Activated CD4-positive, alpha-beta T cell treated with anti-CD3 and anti-CD28 coated beads, Interleukin-2, amount 10 ng/mL, durations not matched to agents 24 days and 14 days (primary cell): ENCODE measurements at regions not wholly inside any gene's neighbourhood (a gene's known extent, or its start where the extent isn't known, plus 50 kb on each side); places are given as distances from the start of the nearest gene placed in this dataset.
A peak's percentile ranks its signal among the peaks of the same experiment; 100 is the strongest.

Experiments
- DNase-seq: peaks from one replicate; pipeline ENCODE4 v3.0.0; 2022
- H3K27ac Mint-ChIP-seq: one replicate; pipeline ENCODE4 v1.8.0; 2022; ENCODE audit warnings: mild to moderate bottlenecking, mixed read lengths
- H3K27me3 Mint-ChIP-seq: one replicate; pipeline ENCODE4 v1.8.0; 2022; ENCODE audit warnings: mixed read lengths
- H3K36me3 Mint-ChIP-seq: one replicate; pipeline ENCODE4 v1.8.0; 2022; ENCODE audit warnings: low read depth, mild to moderate bottlenecking, mixed read lengths
- H3K4me1 Mint-ChIP-seq: one replicate; pipeline ENCODE4 v1.8.0; 2021; ENCODE audit warnings: mixed read lengths
- H3K4me3 Mint-ChIP-seq: one replicate; pipeline ENCODE4 v1.8.0; 2022; ENCODE audit warnings: mild to moderate bottlenecking, moderate library complexity, mixed read lengths
- H3K9me3 Mint-ChIP-seq: one replicate; pipeline ENCODE4 v1.8.0; 2021; ENCODE audit warnings: mixed read lengths
- intact Hi-C: fragments of 100-400 bp; cut with micrococcal nuclease; formaldehyde crosslinking; loops from one replicate; pipeline ENCODE4 v1.15.1; 2023

DNA sequence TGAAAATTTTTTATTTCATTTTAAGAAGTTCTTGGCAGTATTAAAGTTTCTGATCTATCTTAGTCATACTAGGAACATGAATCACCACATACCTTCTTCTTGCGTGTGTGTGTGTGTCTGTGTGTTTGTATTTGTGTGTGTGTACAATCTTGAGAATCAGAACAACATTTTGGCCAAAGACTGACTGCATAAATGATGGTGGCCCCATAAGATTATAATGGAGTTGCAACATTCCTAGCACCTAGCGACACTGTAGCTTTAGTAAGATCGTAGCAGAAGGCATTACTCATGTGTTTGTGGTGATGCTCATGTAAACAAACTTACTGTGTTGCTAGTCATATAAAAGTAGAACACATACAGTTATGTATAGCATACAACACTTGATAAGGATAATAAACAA lies 205.4 kb downstream of the FAM76B start:
- peak; percentile 39 for DNase-seq
- H3K4me3 Mint-ChIP-seq = no peak overlapping the region
- intact Hi-C loops = loop anchor here (1.0 to 5.0 kb wide), 4 partner anchors 17 to 98 kb away; no protein-coding TSS in a partner anchor
- H3K4me1 Mint-ChIP-seq = peaks cover 23% of the 10 kb centered on the region
- peaks cover 10% of the 10 kb centered on the region for H3K36me3 Mint-ChIP-seq
- H3K27me3 Mint-ChIP-seq = no peaks in the 10 kb centered on the region
- H3K9me3 Mint-ChIP-seq = peaks cover 31% of the 10 kb centered on the region
- peak overlapping the region; percentile 85 for H3K27ac Mint-ChIP-seq

DNA sequence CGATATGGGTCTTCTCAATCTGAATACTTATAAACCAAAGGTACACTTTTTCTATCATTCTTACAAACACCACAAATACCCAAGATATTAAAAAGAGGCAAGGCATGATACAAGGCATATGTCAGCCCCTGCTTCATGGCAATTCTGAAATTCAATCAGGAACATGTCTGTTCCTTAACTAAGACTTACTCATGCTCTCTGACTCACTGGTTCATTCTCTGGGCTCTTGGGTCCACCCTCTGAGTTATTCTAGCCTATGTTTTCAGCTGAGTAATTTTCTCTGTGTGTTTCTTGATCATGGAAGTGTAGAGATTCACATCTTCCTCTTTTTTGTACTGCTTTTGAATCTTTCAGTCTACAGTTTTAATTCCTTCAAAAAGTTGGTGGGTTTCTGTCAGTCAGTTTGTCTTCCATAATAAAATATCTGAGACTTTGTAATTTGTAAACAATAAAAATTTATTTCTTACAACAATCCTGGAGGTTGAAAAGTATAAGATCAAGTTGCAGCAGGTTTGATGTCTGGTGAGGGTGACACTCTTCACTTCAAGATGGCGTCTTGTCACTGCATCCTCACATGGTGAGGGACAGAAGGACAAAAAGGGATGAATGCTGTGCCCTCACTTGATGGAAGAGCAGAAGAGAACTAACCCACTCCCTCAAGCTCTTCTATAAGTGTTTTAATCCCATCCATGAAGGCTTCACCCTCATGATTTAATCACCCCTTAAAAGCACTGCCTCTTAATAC lies 211.7 kb downstream of the FAM76B start:
- DNase-seq = no peak
- Mint-ChIP-seq H3K27me3 (no peaks in the 10 kb centered on the region), H3K9me3 (peaks cover 21% of the 10 kb centered on the region), H3K36me3 (peaks cover 4% of the 10 kb centered on the region), H3K27ac (no peak overlapping the region), H3K4me3 (no peak overlapping the region), H3K4me1 (peaks cover 13% of the 10 kb centered on the region)
- intact Hi-C loops = no loop called here

DNA sequence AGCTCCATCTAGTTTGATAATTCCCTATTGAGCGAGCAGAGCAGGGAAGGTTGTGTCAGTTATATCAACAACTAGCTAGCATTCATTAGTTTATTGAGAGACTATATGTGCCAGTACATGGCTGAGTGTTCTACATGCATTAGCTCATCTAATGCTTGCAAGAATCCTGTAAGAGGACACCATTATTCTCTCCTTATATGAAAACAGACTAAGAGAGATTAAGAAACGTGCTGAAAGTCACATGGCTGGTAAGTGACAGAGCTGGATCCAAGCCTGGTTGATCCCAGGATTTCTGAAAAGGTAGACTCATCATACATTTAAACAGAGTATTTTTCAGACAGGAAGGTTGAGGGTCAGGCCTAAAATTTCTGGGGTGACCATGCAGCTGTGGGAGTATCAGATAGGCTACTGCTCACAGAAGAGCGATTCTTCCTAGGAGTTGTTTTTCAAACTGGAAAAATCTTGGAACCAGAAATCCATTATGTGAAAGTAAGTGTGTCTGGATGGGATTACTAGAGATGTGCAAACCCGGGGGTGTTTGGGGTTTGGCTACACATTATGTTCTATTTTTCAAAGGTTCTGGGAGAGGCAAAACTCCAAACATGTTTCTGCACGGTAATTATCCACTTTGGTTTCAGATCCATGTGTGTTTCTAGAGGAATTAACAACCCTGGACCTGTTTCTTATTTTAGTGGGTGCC lies 213.3 kb downstream of the FAM76B start:
- no peak overlapping the region for H3K27ac Mint-ChIP-seq
- no peak for DNase-seq
- H3K9me3 Mint-ChIP-seq = peaks cover 19% of the 10 kb centered on the region
- no peaks in the 10 kb centered on the region for H3K27me3 Mint-ChIP-seq
- peaks cover 13% of the 10 kb centered on the region for H3K4me1 Mint-ChIP-seq
- intact Hi-C loops = no loop called here
- no peak overlapping the region for H3K4me3 Mint-ChIP-seq
- H3K36me3 Mint-ChIP-seq = peaks cover 7% of the 10 kb centered on the region

DNA sequence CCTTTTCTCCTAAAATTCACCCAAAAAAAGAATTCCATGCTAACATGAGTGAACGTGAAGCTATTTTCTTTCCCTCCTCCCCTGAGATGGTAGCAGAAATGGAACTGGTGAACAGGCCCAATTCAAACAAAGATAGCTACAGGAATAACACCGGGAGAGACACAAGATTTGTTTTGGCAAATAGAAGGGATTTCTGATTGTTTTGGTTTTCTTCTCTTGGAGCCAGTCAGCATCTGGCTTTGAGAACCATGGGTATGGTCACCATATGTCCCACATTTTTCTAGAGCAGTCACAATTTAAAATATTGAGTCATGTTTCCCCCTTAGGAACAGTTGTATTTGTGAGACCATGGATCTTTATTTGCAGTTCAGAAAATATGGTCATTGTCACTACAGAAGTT lies 214.1 kb downstream of the FAM76B start:
- Mint-ChIP-seq H3K4me3 (no peak overlapping the region), H3K4me1 (peaks cover 13% of the 10 kb centered on the region), H3K27ac (no peak overlapping the region), H3K36me3 (peaks cover 7% of the 10 kb centered on the region), H3K9me3 (peaks cover 12% of the 10 kb centered on the region), H3K27me3 (no peaks in the 10 kb centered on the region)
- DNase-seq = no peak
- intact Hi-C loops = no loop called here

DNA sequence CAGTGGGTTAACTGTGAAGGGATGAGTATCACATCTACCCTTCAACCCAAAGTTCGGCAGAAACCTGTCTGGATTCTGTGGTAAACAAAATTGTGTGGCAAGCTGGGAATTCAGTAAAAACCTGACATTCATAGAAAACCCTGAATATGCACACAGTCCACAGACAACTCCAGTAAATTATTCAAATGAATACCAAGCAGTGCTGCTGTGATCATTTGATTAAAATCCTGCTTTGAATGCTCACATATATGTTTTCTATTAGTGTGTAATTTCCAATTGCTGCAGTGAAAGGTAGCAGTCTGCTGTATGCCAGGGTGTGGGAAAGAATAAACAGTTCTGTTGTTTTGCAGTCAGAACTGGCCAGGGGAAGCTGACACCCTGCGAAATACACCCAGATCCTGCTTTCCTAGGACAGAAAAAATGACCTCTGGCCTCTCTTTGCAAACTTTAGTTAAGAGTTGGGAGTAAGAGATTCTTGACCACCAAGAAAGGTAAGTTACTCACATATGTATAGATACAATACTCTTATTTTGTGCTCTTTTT lies 217.8 kb downstream of the FAM76B start:
- H3K4me1 Mint-ChIP-seq = peaks cover 11% of the 10 kb centered on the region
- intact Hi-C loops = no loop called here
- DNase-seq = peak; percentile 36
- peaks cover 10% of the 10 kb centered on the region for H3K36me3 Mint-ChIP-seq
- H3K27ac Mint-ChIP-seq = no peak overlapping the region
- peaks cover 23% of the 10 kb centered on the region for H3K9me3 Mint-ChIP-seq
- no peak overlapping the region for H3K4me3 Mint-ChIP-seq
- H3K27me3 Mint-ChIP-seq = no peaks in the 10 kb centered on the region

GRCh38 chr11:95570845-95571244 lies 218.7 kb downstream of the FAM76B start:
- peaks cover 10% of the 10 kb centered on the region for H3K36me3 Mint-ChIP-seq
- no peak overlapping the region for H3K27ac Mint-ChIP-seq
- no peak for DNase-seq
- no peaks in the 10 kb centered on the region for H3K27me3 Mint-ChIP-seq
- peaks cover 15% of the 10 kb centered on the region for H3K4me1 Mint-ChIP-seq
- intact Hi-C loops = no loop called here
- H3K9me3 Mint-ChIP-seq = peaks cover 23% of the 10 kb centered on the region
- H3K4me3 Mint-ChIP-seq = no peak overlapping the region

- Mint-ChIP-seq H3K9me3 (peaks cover 20% of the 10 kb centered on the region), H3K27ac (no peak overlapping the region), H3K4me3 (no peak overlapping the region), H3K27me3 (no peaks in the 10 kb centered on the region), H3K36me3 (peaks cover 10% of the 10 kb centered on the region), H3K4me1 (peaks cover 23% of the 10 kb centered on the region)
- intact Hi-C loops = no loop called here
- no peak for DNase-seq
Observed at GRCh38 chr11:95569207-95569606, 220.4 kb downstream of the FAM76B start.

DNA sequence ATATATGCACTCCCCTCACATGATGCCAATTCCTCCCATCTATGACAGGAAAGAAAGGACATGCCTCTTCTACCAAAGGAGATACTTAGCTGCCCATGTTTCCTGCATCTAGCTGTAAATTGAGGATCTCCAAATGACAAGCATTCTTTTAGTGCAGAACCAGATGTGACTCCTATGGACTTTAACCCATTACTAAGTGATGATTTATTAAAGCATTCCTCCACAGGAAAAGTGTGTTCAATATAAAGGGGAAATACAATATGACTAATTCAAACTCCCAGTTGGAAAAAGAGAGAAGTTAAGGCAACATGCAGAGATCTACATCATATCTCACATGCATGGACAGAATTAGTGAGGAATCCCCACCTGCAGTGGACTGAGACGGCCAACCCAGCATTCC lies 221.3 kb downstream of the FAM76B start:
- no peak overlapping the region for H3K27ac Mint-ChIP-seq
- no peaks in the 10 kb centered on the region for H3K27me3 Mint-ChIP-seq
- H3K9me3 Mint-ChIP-seq = peaks cover 22% of the 10 kb centered on the region
- peaks cover 10% of the 10 kb centered on the region for H3K36me3 Mint-ChIP-seq
- DNase-seq = no peak
- peaks cover 29% of the 10 kb centered on the region for H3K4me1 Mint-ChIP-seq
- no peak overlapping the region for H3K4me3 Mint-ChIP-seq
- intact Hi-C loops = no loop called here

GRCh38 chr11:95567685-95568084 lies 221.9 kb downstream of the FAM76B start:
- Mint-ChIP-seq H3K27ac (no peak overlapping the region), H3K4me3 (no peak overlapping the region), H3K27me3 (no peaks in the 10 kb centered on the region), H3K4me1 (peaks cover 34% of the 10 kb centered on the region), H3K9me3 (peaks cover 26% of the 10 kb centered on the region), H3K36me3 (peaks cover 10% of the 10 kb centered on the region)
- intact Hi-C loops = no loop called here
- DNase-seq = no peak

DNA sequence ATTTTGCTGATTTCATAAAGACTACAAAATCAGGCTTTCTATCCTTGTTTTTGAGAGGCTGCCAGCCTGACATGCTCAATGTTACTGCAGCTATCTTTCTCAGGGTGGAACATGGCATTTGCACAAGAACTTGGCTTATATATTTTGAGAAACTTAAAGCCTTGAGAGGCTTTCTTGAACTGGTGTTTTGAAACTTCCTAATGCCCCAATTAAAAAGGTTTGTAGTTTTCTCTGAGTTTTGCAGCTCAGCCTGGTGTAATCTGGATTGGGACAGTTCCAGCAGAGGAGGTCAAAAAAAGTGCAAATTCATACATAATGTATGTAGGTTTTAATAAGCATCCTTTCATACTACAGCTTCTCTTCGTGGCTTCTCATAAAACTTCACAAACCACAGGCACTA lies 223.4 kb downstream of the FAM76B start:
- H3K4me1 Mint-ChIP-seq = peaks cover 42% of the 10 kb centered on the region
- intact Hi-C loops = no loop called here
- H3K36me3 Mint-ChIP-seq = peaks cover 7% of the 10 kb centered on the region
- H3K9me3 Mint-ChIP-seq = peaks cover 31% of the 10 kb centered on the region
- no peak for DNase-seq
- H3K27me3 Mint-ChIP-seq = no peaks in the 10 kb centered on the region
- no peak overlapping the region for H3K4me3 Mint-ChIP-seq
- H3K27ac Mint-ChIP-seq = no peak overlapping the region

DNA sequence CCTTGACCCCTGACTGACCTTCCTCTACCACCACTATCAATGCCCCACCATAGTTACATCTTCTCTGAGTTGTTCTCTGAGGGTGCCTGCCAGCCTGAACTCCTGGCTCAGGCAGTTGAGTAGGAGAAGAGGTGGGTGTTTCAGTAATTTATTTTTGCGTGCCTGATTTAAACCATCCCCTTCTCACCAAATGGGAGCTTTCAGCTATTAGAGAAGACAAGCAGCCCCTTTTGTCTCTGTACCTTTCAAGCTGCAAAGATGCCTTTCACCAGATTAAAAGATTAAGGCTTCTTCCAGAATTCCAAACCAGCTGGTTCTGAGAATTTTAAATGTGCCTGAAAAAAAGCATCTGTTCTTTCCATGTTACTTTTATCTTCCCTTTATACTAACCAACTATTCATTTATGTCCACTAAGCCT lies 223.8 kb downstream of the FAM76B start:
- intact Hi-C loops = no loop called here
- H3K27me3 Mint-ChIP-seq = no peaks in the 10 kb centered on the region
- H3K36me3 Mint-ChIP-seq = peaks cover 7% of the 10 kb centered on the region
- H3K4me1 Mint-ChIP-seq = peaks cover 44% of the 10 kb centered on the region
- H3K9me3 Mint-ChIP-seq = peaks cover 34% of the 10 kb centered on the region
- H3K4me3 Mint-ChIP-seq = no peak overlapping the region
- H3K27ac Mint-ChIP-seq = no peak overlapping the region
- DNase-seq = no peak

DNA sequence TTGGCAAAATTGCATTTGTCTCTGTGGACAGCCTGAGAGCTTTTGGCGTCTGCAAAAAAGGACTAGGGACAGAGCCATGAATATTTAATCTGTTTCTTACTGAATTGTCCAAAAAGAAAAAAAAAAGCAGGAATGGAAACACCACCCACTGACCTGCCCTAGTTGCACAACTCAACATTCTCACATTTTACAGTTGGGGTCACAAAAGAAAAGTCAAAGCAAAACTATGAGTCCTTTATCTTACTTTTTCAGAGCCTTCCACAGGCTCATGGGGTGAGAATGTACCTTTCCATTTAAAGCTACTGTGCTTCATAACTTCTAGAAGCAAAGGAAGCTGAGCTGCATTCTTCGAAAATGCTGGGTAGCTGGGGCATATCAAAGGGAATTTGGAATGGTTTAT lies 225.7 kb downstream of the FAM76B start:
- Mint-ChIP-seq H3K27me3 (no peaks in the 10 kb centered on the region), H3K36me3 (peaks cover 3% of the 10 kb centered on the region), H3K4me1 (peaks cover 45% of the 10 kb centered on the region), H3K9me3 (peaks cover 30% of the 10 kb centered on the region), H3K27ac (peak overlapping the region; percentile 77), H3K4me3 (peak overlapping the region; percentile 15)
- no peak for DNase-seq
- intact Hi-C loops = no loop called here

DNA sequence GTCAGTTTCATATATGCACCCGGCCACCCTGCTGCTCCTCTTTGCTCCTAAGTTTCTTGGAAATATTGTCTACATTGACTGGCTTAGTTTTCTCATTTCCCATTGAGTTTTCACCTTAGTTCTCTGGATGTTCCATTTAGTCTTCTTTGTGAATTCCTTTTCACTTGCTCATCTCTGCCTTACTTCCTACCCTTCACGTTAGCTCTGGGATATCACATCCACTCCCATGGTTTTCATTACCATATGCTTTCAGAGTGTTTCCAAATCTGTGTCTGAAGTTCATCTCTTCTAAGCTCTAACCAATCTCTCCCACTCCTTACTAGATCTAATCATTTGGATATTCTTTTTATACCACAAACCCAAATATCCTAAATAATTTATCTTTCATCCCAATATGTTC lies 226.4 kb downstream of the FAM76B start:
- Mint-ChIP-seq H3K9me3 (peaks cover 27% of the 10 kb centered on the region), H3K36me3 (peaks cover 4% of the 10 kb centered on the region), H3K27ac (peak overlapping the region; percentile 13), H3K4me1 (peaks cover 47% of the 10 kb centered on the region), H3K4me3 (no peak overlapping the region), H3K27me3 (no peaks in the 10 kb centered on the region)
- intact Hi-C loops = no loop called here
- no peak for DNase-seq

DNA sequence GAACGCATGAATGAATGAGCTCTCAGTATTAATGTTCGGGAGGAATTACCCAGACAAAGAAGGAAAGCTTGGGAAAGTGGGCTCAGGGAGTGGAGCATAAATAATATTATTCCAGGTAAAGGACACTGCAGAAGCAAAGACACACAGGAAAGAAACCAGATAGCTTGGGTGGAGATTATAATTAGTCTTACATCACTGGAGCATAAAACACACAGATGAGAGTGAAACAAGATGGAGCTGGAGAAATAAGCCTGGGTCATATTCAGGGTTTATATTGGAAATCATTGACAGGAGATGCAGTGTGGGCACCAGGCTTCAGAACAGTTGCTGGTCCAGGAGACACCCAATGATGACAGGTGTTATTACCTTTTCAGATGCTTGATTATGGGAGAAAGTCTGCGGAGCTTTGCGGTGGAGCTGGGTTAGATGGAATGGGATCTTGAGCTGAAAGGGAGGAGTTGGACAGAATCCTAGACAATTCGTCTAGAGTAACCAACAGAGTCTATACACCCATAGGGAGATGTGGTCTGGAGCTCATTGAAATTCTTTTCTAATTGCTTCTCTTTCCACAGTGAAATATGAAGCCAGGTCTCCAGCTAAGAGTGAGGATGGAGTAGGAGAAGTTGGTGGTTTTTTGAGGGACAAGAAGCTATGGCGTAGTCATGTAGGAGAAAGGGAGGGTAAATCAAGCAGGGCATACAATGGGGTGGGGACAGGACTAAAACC lies 227.2 kb downstream of the FAM76B start:
- Mint-ChIP-seq H3K27ac (peak overlapping the region; percentile 35), H3K27me3 (no peaks in the 10 kb centered on the region), H3K36me3 (peaks cover 6% of the 10 kb centered on the region), H3K4me1 (peaks cover 42% of the 10 kb centered on the region), H3K4me3 (no peak overlapping the region), H3K9me3 (peaks cover 19% of the 10 kb centered on the region)
- peak; percentile 22 for DNase-seq
- intact Hi-C loops = no loop called here
